Hepatocyte (in vitro differentiated cells): ENCODE measurements at regions not wholly inside any gene's neighbourhood (a gene's known extent, or its start where the extent isn't known, plus 50 kb on each side); places are given as distances from the start of the nearest gene placed in this dataset.

Experiments
- DNase-seq: peaks from one replicate; pipeline ENCODE4 v3.0.0-alpha.2; 2016; ENCODE audit warnings: low spot score
- H2AFZ ChIP-seq: fragments of 200-600 bp; sonication (generic); 2 replicates; pipeline ENCODE4 v1.6.0; 2016; ENCODE audit warnings: antibody characterized with exemption, mild to moderate bottlenecking
- H3K27ac ChIP-seq: fragments of 200-600 bp; sonication (generic); 2 replicates; pipeline ENCODE4 v1.5.1; 2016; ENCODE audit warnings: mild to moderate bottlenecking
- H3K27me3 ChIP-seq: fragments of 200-600 bp; sonication (generic); 2 replicates; pipeline ENCODE4 v1.6.1; 2016
- H3K36me3 ChIP-seq: fragments of 200-600 bp; sonication (generic); replicated peaks from 2 replicates; pipeline ENCODE4 v1.5.1; 2016; ENCODE audit warnings: low read depth; ENCODE audit not compliant: insufficient read depth
- H3K4me1 ChIP-seq: fragments of 200-600 bp; sonication (generic); 2 replicates; pipeline ENCODE4 v1.5.1; 2016; ENCODE audit warnings: mild to moderate bottlenecking, moderate library complexity; ENCODE audit not compliant: insufficient read depth
- H3K4me2 ChIP-seq: fragments of 200-600 bp; sonication (generic); 2 replicates; pipeline ENCODE4 v1.6.0; 2016
- H3K4me3 ChIP-seq: fragments of 200-600 bp; sonication (generic); 2 replicates; pipeline ENCODE4 v1.5.1; 2016; ENCODE audit warnings: mild to moderate bottlenecking
- H3K79me2 ChIP-seq: fragments of 200-600 bp; sonication (generic); 2 replicates; pipeline ENCODE4 v1.6.0; 2017; ENCODE audit warnings: mild to moderate bottlenecking
- H3K9me2 ChIP-seq: fragments of 200-600 bp; sonication (generic); replicated peaks from 2 replicates; pipeline ENCODE4 v1.6.0; 2017; ENCODE audit warnings: mild to moderate bottlenecking; ENCODE audit not compliant: insufficient read depth
- H3K9me3 ChIP-seq: fragments of 200-600 bp; sonication (generic); 2 replicates; pipeline ENCODE4 v1.5.1; 2016; ENCODE audit warnings: low read depth, mild to moderate bottlenecking
- H4K20me1 ChIP-seq: fragments of 200-600 bp; sonication (generic); 2 replicates; pipeline ENCODE4 v1.6.0; 2016; ENCODE audit warnings: mild to moderate bottlenecking; ENCODE audit not compliant: insufficient read depth, poor library complexity, severe bottlenecking
- CTCF ChIP-seq: fragments of 200-600 bp; sonication (generic); IDR thresholded peaks from 2 replicates; pipeline ENCODE4 v1.5.1; 2016; ENCODE audit warnings: antibody characterized with exemption, mild to moderate bottlenecking; ENCODE audit not compliant: poor library complexity
- EZH2 ChIP-seq: fragments of 200-600 bp; sonication (generic); IDR thresholded peaks from 2 replicates; pipeline ENCODE4 v1.6.1; 2016; ENCODE audit warnings: antibody characterized with exemption, mild to moderate bottlenecking, borderline replicate concordance
- EZH2phosphoT487 ChIP-seq: fragments of 200-600 bp; sonication (generic); IDR thresholded peaks from one replicate; pipeline ENCODE4 v1.6.1; 2018; ENCODE audit warnings: antibody characterized with exemption, mild to moderate bottlenecking, low read depth, moderate library complexity; ENCODE audit not compliant: unreplicated experiment, severe bottlenecking
- WGBS: methylation state at CpG from one replicate; pipeline ENCODE4 v1.1.6; 2016; ENCODE audit warnings: low lambda C conversion rate; ENCODE audit errors: missing lambda C conversion rate; 5-methylcytosine and 5-hydroxymethylcytosine counted together

- H3K79me2 ChIP-seq: peaks cover 2% of the 10 kb centered on the region
- no peaks in the 10 kb centered on the region for H3K4me1 ChIP-seq
- H3K4me3 ChIP-seq: no peak overlapping the region
- H3K9me3 ChIP-seq: no peaks in the 10 kb centered on the region
- TF ChIP-seq EZH2 (no peak), CTCF (no peak), EZH2phosphoT487 (no peak)
- no peak for DNase-seq
- H3K36me3 ChIP-seq: no peaks in the 10 kb centered on the region
- H4K20me1 ChIP-seq: no peaks in the 10 kb centered on the region
- 95% methylated on average over 1 of the region's 1 CpG for WGBS
- H3K27me3 ChIP-seq: no peaks in the 10 kb centered on the region
- no peaks in the 10 kb centered on the region for H3K9me2 ChIP-seq
- no peak overlapping the region for H3K4me2 ChIP-seq
- peak overlapping the region; percentile 0 for H3K27ac ChIP-seq
- H2AFZ ChIP-seq: no peak overlapping the region
Measured at GRCh38 chr4:81970454-81970853, 403.3 kb downstream of the HNRNPD start.

- Histone ChIP-seq H3K27ac (no peak overlapping the region), H3K9me2 (no peaks in the 10 kb centered on the region), H3K79me2 (peaks cover 2% of the 10 kb centered on the region), H3K36me3 (no peaks in the 10 kb centered on the region), H3K9me3 (no peaks in the 10 kb centered on the region), H3K27me3 (no peaks in the 10 kb centered on the region), H4K20me1 (no peaks in the 10 kb centered on the region), H2AFZ (no peak overlapping the region), H3K4me3 (no peak overlapping the region), H3K4me1 (peaks cover 6% of the 10 kb centered on the region), H3K4me2 (no peak overlapping the region)
- no peak for DNase-seq
- WGBS: 63% methylated on average over 2 of the region's 2 CpGs
- TF ChIP-seq CTCF: no peak
- TF ChIP-seq EZH2phosphoT487: no peak
- no peak for TF ChIP-seq EZH2
Measured at GRCh38 chr4:81966676-81967075, 407.1 kb downstream of the HNRNPD start.

GRCh38 chr4:81965911-81966310 lies 407.9 kb downstream of the HNRNPD start:
- TF ChIP-seq EZH2phosphoT487 (no peak), CTCF (no peak), EZH2 (no peak)
- Histone ChIP-seq H3K79me2 (peaks cover 2% of the 10 kb centered on the region), H3K27ac (no peak overlapping the region), H4K20me1 (no peaks in the 10 kb centered on the region), H3K27me3 (no peaks in the 10 kb centered on the region), H3K9me3 (no peaks in the 10 kb centered on the region), H3K4me3 (no peak overlapping the region), H3K36me3 (no peaks in the 10 kb centered on the region), H3K9me2 (no peaks in the 10 kb centered on the region), H3K4me1 (peaks cover 8% of the 10 kb centered on the region), H2AFZ (no peak overlapping the region), H3K4me2 (no peak overlapping the region)
- no peak for DNase-seq
- 87% methylated on average over 5 of the region's 5 CpGs for WGBS

GRCh38 chr4:81965454-81965853 lies 408.3 kb downstream of the HNRNPD start:
- 96% methylated on average over 1 of the region's 1 CpG for WGBS
- peaks cover 8% of the 10 kb centered on the region for H3K4me1 ChIP-seq
- H3K4me3 ChIP-seq: no peak overlapping the region
- H3K36me3 ChIP-seq: no peaks in the 10 kb centered on the region
- H3K27ac ChIP-seq: no peak overlapping the region
- H3K9me3 ChIP-seq: no peaks in the 10 kb centered on the region
- TF ChIP-seq EZH2phosphoT487: no peak
- no peak for TF ChIP-seq EZH2
- TF ChIP-seq CTCF: no peak
- no peaks in the 10 kb centered on the region for H4K20me1 ChIP-seq
- no peak for DNase-seq
- peaks cover 2% of the 10 kb centered on the region for H3K79me2 ChIP-seq
- no peak overlapping the region for H3K4me2 ChIP-seq
- H3K9me2 ChIP-seq: no peaks in the 10 kb centered on the region
- H3K27me3 ChIP-seq: no peaks in the 10 kb centered on the region
- H2AFZ ChIP-seq: no peak overlapping the region
